ENCODE measurements at regions not wholly inside any gene's neighbourhood (a gene's known extent, or its start where the extent isn't known, plus 50 kb on each side); places are given as distances from the start of the nearest gene placed in this dataset.

- intact Hi-C loops (cut with DNase I), result no loop called here
- Histone ChIP-seq H3K27me3 (no peaks in the 10 kb centered on the region), H3K27ac (no peak overlapping the region), H3K36me3 (no peaks in the 10 kb centered on the region), H3K4me3 (no peak overlapping the region), H3K4me1 (no peaks in the 10 kb centered on the region), H3K9me3 (no peaks in the 10 kb centered on the region)
- TF ChIP-seq POLR2A (IDR thresholded peaks at IDR 0.05) (no peak), CTCF (IDR thresholded peaks at IDR 0.05) (no peak)
- 83 to 94% methylated on average over 1 of the region's 1 CpG for WGBS, 2 donors
- no peak for DNase-seq
Measured at GRCh38 chr6:69594405-69594804, 202.4 kb downstream of the LMBRD1 start.

- 48 to 51% methylated on average over 4 of the region's 4 CpGs for WGBS, 2 donors
- intact Hi-C loops (cut with DNase I), result no loop called here
- TF ChIP-seq CTCF (IDR thresholded peaks at IDR 0.05) (no peak), POLR2A (IDR thresholded peaks at IDR 0.05) (no peak)
- no peak for DNase-seq
- Histone ChIP-seq H3K27ac (no peak overlapping the region), H3K27me3 (no peaks in the 10 kb centered on the region), H3K4me1 (no peaks in the 10 kb centered on the region), H3K9me3 (no peaks in the 10 kb centered on the region), H3K36me3 (no peaks in the 10 kb centered on the region), H3K4me3 (no peak overlapping the region)
Measured at GRCh38 chr6:69593706-69594105, 203.1 kb downstream of the LMBRD1 start.

DNA sequence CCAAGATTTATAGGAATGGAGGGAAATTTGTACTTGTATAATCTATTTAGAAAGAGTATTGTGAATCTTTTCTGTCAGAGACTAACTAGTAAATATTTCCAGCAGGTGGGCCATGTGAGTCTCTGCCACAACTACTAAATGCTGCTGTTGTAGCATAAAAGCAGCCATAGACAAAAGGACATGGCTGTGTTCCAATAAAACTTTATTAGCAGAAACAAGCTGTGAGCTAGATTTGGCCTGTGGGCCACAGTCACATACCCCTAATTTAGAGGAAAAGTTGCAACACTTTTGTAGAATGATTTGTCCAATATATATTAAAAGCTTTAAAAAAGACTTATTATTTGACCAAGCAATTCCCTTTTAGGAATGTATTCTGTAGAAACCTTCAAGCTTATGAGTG lies 207.2 kb downstream of the LMBRD1 start:
- no peaks in the 10 kb centered on the region for H3K9me3 ChIP-seq
- no peaks in the 10 kb centered on the region for H3K27me3 ChIP-seq
- DNase-seq, result no peak
- TF ChIP-seq CTCF (IDR thresholded peaks at IDR 0.05) (no peak), POLR2A (IDR thresholded peaks at IDR 0.05) (no peak)
- intact Hi-C loops (cut with DNase I), result no loop called here
- H3K4me3 ChIP-seq, result no peak overlapping the region
- no peak overlapping the region for H3K27ac ChIP-seq
- H3K36me3 ChIP-seq, result no peaks in the 10 kb centered on the region
- H3K4me1 ChIP-seq, result no peaks in the 10 kb centered on the region

DNA sequence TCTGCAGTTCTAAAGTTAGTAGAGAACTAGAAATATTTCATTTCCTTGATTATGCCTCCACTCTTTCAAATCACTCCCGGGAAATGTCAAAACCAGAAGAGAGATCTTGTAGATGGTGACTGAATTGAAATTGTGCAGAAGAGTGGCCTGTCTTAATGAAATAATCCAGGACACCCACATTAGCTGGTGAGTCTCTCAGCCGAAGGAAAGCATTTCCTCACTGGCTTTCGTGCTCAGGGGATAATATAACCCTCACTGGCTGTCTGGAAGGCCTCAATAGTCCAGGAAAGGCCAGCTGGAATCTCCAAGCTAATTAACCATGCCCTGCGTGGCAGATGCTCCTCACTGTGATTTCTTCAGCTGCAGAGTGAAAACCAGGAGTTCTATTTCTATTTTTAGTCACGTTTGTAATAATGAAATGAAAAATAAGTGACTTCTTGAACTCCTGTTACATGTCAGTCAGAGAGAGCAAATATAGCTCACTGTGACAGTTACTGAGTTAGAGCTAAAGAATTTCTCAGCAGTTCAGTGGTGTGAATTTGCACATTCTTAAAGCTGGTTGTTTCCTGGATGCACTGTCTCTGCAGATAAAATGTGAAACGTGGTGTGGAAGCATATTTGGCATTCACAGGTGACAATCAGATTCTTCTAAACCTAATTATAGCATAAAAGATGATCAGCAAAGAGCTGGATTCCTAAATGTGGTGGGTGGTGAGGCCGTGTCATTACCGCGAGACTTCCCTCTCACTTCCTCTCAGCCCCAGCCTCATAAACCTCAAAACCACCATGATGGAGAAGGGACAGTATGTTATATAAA lies 211.7 kb downstream of the LMBRD1 start:
- intact Hi-C loops (cut with DNase I), result no loop called here

GRCh38 chr6:69584536-69584912 lies 212.3 kb downstream of the LMBRD1 start:
- Histone ChIP-seq H3K4me1 (no peaks in the 10 kb centered on the region), H3K27ac (no peak overlapping the region), H3K9me3 (no peaks in the 10 kb centered on the region), H3K4me3 (no peak overlapping the region), H3K27me3 (no peaks in the 10 kb centered on the region), H3K36me3 (no peaks in the 10 kb centered on the region)
- TF ChIP-seq POLR2A (IDR thresholded peaks at IDR 0.05), result no peak
- DNase-seq, result no peak
- WGBS, 2 donors, result 35 to 58% methylated on average over 2 of the region's 2 CpGs
- intact Hi-C loops (cut with DNase I), result no loop called here

More for the DNA sequence above, 211.7 kb downstream of the LMBRD1 start:
- WGBS, 2 donors, result 24 to 38% methylated on average over 9 of the region's 9 CpGs
- Histone ChIP-seq H3K4me1 (no peaks in the 10 kb centered on the region), H3K4me3 (no peak overlapping the region), H3K36me3 (no peaks in the 10 kb centered on the region), H3K27ac (no peak overlapping the region), H3K9me3 (no peaks in the 10 kb centered on the region), H3K27me3 (no peaks in the 10 kb centered on the region)
- no peak for DNase-seq
- TF ChIP-seq POLR2A (IDR thresholded peaks at IDR 0.05), result no peak
- no peak for TF ChIP-seq CTCF (IDR thresholded peaks at IDR 0.05)

GRCh38 chr6:69581581-69581980 lies 215.2 kb downstream of the LMBRD1 start:
- Histone ChIP-seq H3K27me3 (no peaks in the 10 kb centered on the region), H3K4me3 (no peak overlapping the region), H3K4me1 (no peaks in the 10 kb centered on the region), H3K27ac (no peak overlapping the region), H3K9me3 (no peaks in the 10 kb centered on the region), H3K36me3 (no peaks in the 10 kb centered on the region)
- no peak for TF ChIP-seq POLR2A (IDR thresholded peaks at IDR 0.05)
- TF ChIP-seq CTCF (IDR thresholded peaks at IDR 0.05), result no peak
- 76 to 80% methylated on average over 4 of the region's 4 CpGs for WGBS, 2 donors
- intact Hi-C loops (cut with DNase I), result no loop called here
- no peak for DNase-seq
